ENCODE measurements at regions not wholly inside any gene's neighbourhood (a gene's known extent, or its start where the extent isn't known, plus 50 kb on each side); places are given as distances from the start of the nearest gene placed in this dataset.

DNA sequence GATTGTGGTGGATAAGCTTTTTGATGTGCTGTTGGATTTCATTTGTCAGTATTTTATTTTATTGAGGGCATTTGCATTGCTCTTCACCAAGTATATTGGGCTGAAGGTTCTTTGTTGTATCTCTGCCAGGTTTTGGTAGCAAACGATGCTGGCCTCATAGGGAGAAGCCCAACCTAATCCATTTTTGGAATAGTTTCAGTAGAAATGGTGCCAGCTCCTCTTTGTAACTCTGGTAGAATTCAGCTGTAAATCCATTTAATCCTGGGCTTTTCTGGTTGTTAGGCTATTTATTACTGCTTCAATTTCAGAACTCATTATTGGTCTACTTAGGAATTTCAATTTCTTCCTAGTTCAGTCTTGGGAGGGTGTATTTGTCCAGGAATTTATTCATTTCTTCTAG is 309.8 kb upstream of the SETBP1 start:
- no peak for TF ChIP-seq EZH2 (IDR thresholded peaks at IDR 0.05; ENCODE audit: low read length)
- TF ChIP-seq, protein P1, sequence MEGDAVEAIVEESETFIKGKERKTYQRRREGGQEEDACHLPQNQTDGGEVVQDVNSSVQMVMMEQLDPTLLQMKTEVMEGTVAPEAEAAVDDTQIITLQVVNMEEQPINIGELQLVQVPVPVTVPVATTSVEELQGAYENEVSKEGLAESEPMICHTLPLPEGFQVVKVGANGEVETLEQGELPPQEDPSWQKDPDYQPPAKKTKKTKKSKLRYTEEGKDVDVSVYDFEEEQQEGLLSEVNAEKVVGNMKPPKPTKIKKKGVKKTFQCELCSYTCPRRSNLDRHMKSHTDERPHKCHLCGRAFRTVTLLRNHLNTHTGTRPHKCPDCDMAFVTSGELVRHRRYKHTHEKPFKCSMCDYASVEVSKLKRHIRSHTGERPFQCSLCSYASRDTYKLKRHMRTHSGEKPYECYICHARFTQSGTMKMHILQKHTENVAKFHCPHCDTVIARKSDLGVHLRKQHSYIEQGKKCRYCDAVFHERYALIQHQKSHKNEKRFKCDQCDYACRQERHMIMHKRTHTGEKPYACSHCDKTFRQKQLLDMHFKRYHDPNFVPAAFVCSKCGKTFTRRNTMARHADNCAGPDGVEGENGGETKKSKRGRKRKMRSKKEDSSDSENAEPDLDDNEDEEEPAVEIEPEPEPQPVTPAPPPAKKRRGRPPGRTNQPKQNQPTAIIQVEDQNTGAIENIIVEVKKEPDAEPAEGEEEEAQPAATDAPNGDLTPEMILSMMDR (optimal IDR thresholded peaks at IDR 0.05 in 1 of 3, IDR thresholded peaks at IDR 0.05 in 1 of 3, conservative IDR thresholded peaks at IDR 0.05 in 1 of 3; ENCODE audit: extremely low read depth in 1 of 3, insufficient read depth in 2 of 3, low read length in 3 of 3), result no peak

All from keratinocyte (primary cell).